H1 (cell line): ENCODE measurements at regions not wholly inside any gene's neighbourhood (a gene's known extent, or its start where the extent isn't known, plus 50 kb on each side); places are given as distances from the start of the nearest gene placed in this dataset.

Experiments used
- CTCF ChIA-PET: fragments of 300-600 bp; sonication (Branson Sonifier 250); formaldehyde crosslinking; loops from one replicate; lab custom pipeline; 2021; ENCODE audit not compliant: partially characterized antibody; lab: Charles Lee
- POLR2A ChIA-PET: fragments of 300-600 bp; sonication (Branson Sonifier 250); formaldehyde crosslinking; loops from one replicate; lab custom pipeline; 2021; ENCODE audit warnings: inconsistent platforms; ENCODE audit not compliant: partially characterized antibody; lab: Charles Lee
- DNase-seq, 2 experiments: peaks; one replicate each; pipeline versions ENCODE4 v3.0.0 to v3.0.0-alpha.2; 2010 to 2022; ENCODE audit warnings: low spot score in 2 of 2, low read depth in 1 of 2, mixed read lengths in 1 of 2
- FAIRE-seq: peaks from 2 replicates; lab custom pipeline; 2011; peaks lifted over from hg19 to GRCh38; lab: Jason Lieb, UNC
- H2AFZ ChIP-seq: 2 replicates; pipeline ENCODE4 v1.8.1; 2012; ENCODE audit warnings: low read length, inconsistent platforms
- H2AK5ac ChIP-seq: 2 replicates; pipeline ENCODE4 v1.6.1; 2013; ENCODE audit warnings: low read depth, low read length
- H2BK120ac ChIP-seq: replicated peaks from 2 replicates; pipeline ENCODE3; 2013; ENCODE audit warnings: low read depth, low read length, inconsistent platforms
- H2BK12ac ChIP-seq: 2 replicates; pipeline ENCODE4 v1.6.1; 2013; ENCODE audit warnings: low read depth, low read length
- H2BK15ac ChIP-seq: 2 replicates; pipeline ENCODE4 v1.6.1; 2013; ENCODE audit warnings: low read length
- H2BK20ac ChIP-seq: 2 replicates; pipeline ENCODE4 v1.6.1; 2013; ENCODE audit warnings: low read length
- H2BK5ac ChIP-seq: 2 replicates; pipeline ENCODE4 v1.6.1; 2013; ENCODE audit warnings: low read depth, low read length
- H3K14ac ChIP-seq: 2 replicates; pipeline ENCODE4 v1.6.1; 2013; ENCODE audit warnings: inconsistent platforms; ENCODE audit not compliant: insufficient read length
- H3K18ac ChIP-seq: 2 replicates; pipeline ENCODE4 v1.6.1; 2013; ENCODE audit warnings: low read length; ENCODE audit errors: extremely low read depth
- H3K23ac ChIP-seq: 2 replicates; pipeline ENCODE4 v1.6.1; 2013; ENCODE audit warnings: inconsistent platforms; ENCODE audit not compliant: insufficient read length
- H3K23me2 ChIP-seq: 2 replicates; pipeline ENCODE4 v1.6.1; 2013; ENCODE audit warnings: low read depth, low read length
- H3K27ac ChIP-seq: 2 replicates; pipeline ENCODE4 v1.6.1; 2011; ENCODE audit warnings: low read depth, low read length, inconsistent platforms
- H3K27me3 ChIP-seq, 4 experiments: replicated peaks in 1 of 4; 1 replicate in 1 of 4; 2 replicates in 3 of 4; pipeline versions ENCODE4 v1.6.1 to v1.8.1; 2011 to 2013; ENCODE audit warnings: low read length in 3 of 4, mild to moderate bottlenecking in 3 of 4, inconsistent platforms in 2 of 4, mixed read lengths in 2 of 4, moderate library complexity in 1 of 4; ENCODE audit not compliant: control insufficient read depth in 3 of 4, insufficient read depth in 3 of 4; ENCODE audit errors: extremely low read depth in 1 of 4
- H3K36me3 ChIP-seq, 4 experiments: 2 replicates each; pipeline versions ENCODE4 v1.6.1 to v1.8.1; 2011 to 2013; ENCODE audit warnings: mild to moderate bottlenecking in 4 of 4, low read length in 3 of 4, moderate library complexity in 2 of 4, control low read depth in 1 of 4, inconsistent platforms in 1 of 4; ENCODE audit not compliant: insufficient read depth in 4 of 4, control insufficient read depth in 2 of 4
- H3K4ac ChIP-seq: replicated peaks from 2 replicates; pipeline ENCODE3; 2013; ENCODE audit warnings: low read length, low read depth, mixed read lengths, inconsistent platforms; ENCODE audit not compliant: insufficient read length
- H3K4me1 ChIP-seq, 4 experiments: replicated peaks in 1 of 4; 1 replicate in 1 of 4; 2 replicates in 3 of 4; pipeline versions ENCODE4 v1.6.1 to v1.8.1; 2011 to 2013; ENCODE audit warnings: low read length in 3 of 4, inconsistent platforms in 2 of 4, mixed read lengths in 1 of 4; ENCODE audit not compliant: insufficient read depth in 4 of 4, control insufficient read depth in 3 of 4
- H3K4me2 ChIP-seq, 2 experiments: 2 replicates each; pipeline versions ENCODE4 v1.6.1 to v1.8.1; 2011 to 2013; ENCODE audit warnings: low read depth in 2 of 2, low read length in 2 of 2, control low read depth in 1 of 2, inconsistent platforms in 1 of 2, mild to moderate bottlenecking in 1 of 2; ENCODE audit not compliant: insufficient read depth in 1 of 2
- H3K4me3 ChIP-seq, 4 experiments: fragments of 200-600, 300-600 bp in 1 of 4; sonication (generic), shearing (Covaris generic), sonication (Bioruptor Twin) in 1 of 4; 2 replicates each; pipeline versions ENCODE4 v1.5.1 to v1.8.1; 2011 to 2016; ENCODE audit warnings: low read length in 4 of 4, low read depth in 3 of 4, control low read depth in 2 of 4, inconsistent platforms in 2 of 4, mild to moderate bottlenecking in 2 of 4, mixed read lengths in 1 of 4, moderate library complexity in 1 of 4; ENCODE audit not compliant: insufficient read depth in 2 of 4; ENCODE audit errors: extremely low read depth in 1 of 4
- H3K56ac ChIP-seq: replicated peaks from 2 replicates; pipeline ENCODE3; 2013; ENCODE audit warnings: low read depth, mild to moderate bottlenecking, mixed read lengths, low read length, inconsistent platforms; ENCODE audit not compliant: insufficient read length
- H3K79me1 ChIP-seq: 2 replicates; pipeline ENCODE4 v1.6.1; 2013; ENCODE audit warnings: low read depth, low read length, control low read depth
- H3K79me2 ChIP-seq, 2 experiments: 2 replicates each; pipeline versions ENCODE4 v1.6.1 to v1.8.1; 2012 to 2013; ENCODE audit warnings: low read length in 2 of 2, mild to moderate bottlenecking in 2 of 2, inconsistent platforms in 1 of 2; ENCODE audit not compliant: insufficient read depth in 2 of 2, control insufficient read depth in 1 of 2
- H3K9ac ChIP-seq, 4 experiments: replicated peaks in 1 of 4; 1 replicate in 1 of 4; 2 replicates in 3 of 4; pipeline versions ENCODE4 v1.6.1 to v1.8.1; 2011 to 2013; ENCODE audit warnings: low read depth in 3 of 4, low read length in 3 of 4, control low read depth in 2 of 4, mild to moderate bottlenecking in 2 of 4, moderate library complexity in 2 of 4, inconsistent platforms in 1 of 4; ENCODE audit errors: extremely low read depth in 1 of 4
- H3K9me3 ChIP-seq, 2 experiments: 2 replicates each; pipeline versions ENCODE4 v1.6.1 to v1.8.1; 2012 to 2013; ENCODE audit warnings: mild to moderate bottlenecking in 2 of 2, moderate library complexity in 2 of 2, control low read depth in 1 of 2, inconsistent platforms in 1 of 2, low read depth in 1 of 2, low read length in 1 of 2, mixed read lengths in 1 of 2; ENCODE audit not compliant: insufficient read depth in 2 of 2
- H4K20me1 ChIP-seq, 2 experiments: replicated peaks in 1 of 2; 2 replicates each; pipeline versions ENCODE3 to v1.8.1; 2011 to 2013; ENCODE audit warnings: inconsistent platforms in 2 of 2, low read length in 2 of 2, mild to moderate bottlenecking in 1 of 2; ENCODE audit not compliant: insufficient read depth in 2 of 2, control insufficient read depth in 1 of 2
- H4K5ac ChIP-seq: 2 replicates; pipeline ENCODE4 v1.6.1; 2013; ENCODE audit warnings: low read length, low read depth, mixed read lengths, inconsistent platforms; ENCODE audit not compliant: insufficient read length
- H4K8ac ChIP-seq: 2 replicates; pipeline ENCODE4 v1.8.0; 2013; ENCODE audit warnings: mild to moderate bottlenecking, moderate library complexity, low read length, inconsistent platforms; ENCODE audit not compliant: insufficient read depth; ENCODE audit errors: extremely low read depth
- H4K91ac ChIP-seq: replicated peaks from 2 replicates; pipeline ENCODE3; 2013; ENCODE audit warnings: low read length, mixed read lengths, inconsistent platforms; ENCODE audit not compliant: insufficient read length
- RXRA ChIP-seq: IDR thresholded peaks from 2 replicates; pipeline ENCODE4 v1.6.1; 2011; ENCODE audit warnings: low read depth, mild to moderate bottlenecking, low read length, moderate library complexity; ENCODE audit not compliant: insufficient read depth
- SRF ChIP-seq: IDR thresholded peaks from 2 replicates; pipeline ENCODE4 v1.6.1; 2011; ENCODE audit warnings: mild to moderate bottlenecking, low read depth, low read length, moderate library complexity
- TF ChIP-seq, protein P1 (sequence below): IDR thresholded peaks from 2 replicates; pipeline ENCODE4 v1.6.1; 2011; ENCODE audit warnings: low read length, improper control_type of control experiment

DNA sequence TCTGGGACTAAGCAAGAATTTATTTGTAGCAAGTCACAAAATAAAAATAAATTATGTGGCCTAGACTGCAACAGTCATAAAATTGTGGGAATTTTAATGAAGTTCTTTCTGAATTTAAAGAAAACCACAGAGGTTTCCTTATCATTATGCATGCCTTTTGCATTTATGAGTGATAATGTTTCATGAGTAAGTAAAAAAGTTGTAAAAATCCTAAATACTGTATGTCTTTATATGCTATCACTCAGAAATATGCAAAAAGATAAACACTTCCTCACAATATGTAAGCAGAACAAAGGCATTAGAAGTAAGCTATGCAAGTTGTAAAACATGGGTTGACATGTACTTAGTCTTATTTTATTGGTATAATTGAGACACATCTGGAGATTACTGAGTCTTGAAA lies 239.4 kb upstream of the PDE3A start:
- no peak overlapping the region for H3K9ac ChIP-seq
- H3K9me3 ChIP-seq, result no peaks in the 10 kb centered on the region
- H2AK5ac ChIP-seq, result no peak overlapping the region
- H3K4me2 ChIP-seq, result no peak overlapping the region
- H2BK5ac ChIP-seq, result no peak overlapping the region
- H3K79me1 ChIP-seq, result no peaks in the 10 kb centered on the region
- ChIA-PET CTCF (interaction anchor here (0.7 kb wide), 1 partner anchor 12 kb away, joined by 3 read pairs; no protein-coding TSS in a partner anchor), POLR2A (no interaction called here)
- H2BK12ac ChIP-seq, result no peak overlapping the region
- no peak overlapping the region for H3K18ac ChIP-seq
- H4K91ac ChIP-seq, result no peak overlapping the region
- H3K4ac ChIP-seq, result no peak overlapping the region
- no peak overlapping the region for H2AFZ ChIP-seq
- no peaks in the 10 kb centered on the region for H3K36me3 ChIP-seq
- no peak overlapping the region for H4K5ac ChIP-seq
- no peak overlapping the region for H2BK20ac ChIP-seq
- no peak for DNase-seq
- H3K14ac ChIP-seq, result no peak overlapping the region
- no peaks in the 10 kb centered on the region for H3K4me1 ChIP-seq
- no peaks in the 10 kb centered on the region for H4K20me1 ChIP-seq
- no peak overlapping the region for H3K56ac ChIP-seq
- no peak overlapping the region for H3K4me3 ChIP-seq
- no peak overlapping the region for H4K8ac ChIP-seq
- no peak overlapping the region for H3K27ac ChIP-seq
- H3K23me2 ChIP-seq, result no peaks in the 10 kb centered on the region
- no peak overlapping the region for H3K23ac ChIP-seq
- H2BK120ac ChIP-seq, result no peak overlapping the region
- no peak overlapping the region for H2BK15ac ChIP-seq
- FAIRE-seq, result no peak
- no peaks in the 10 kb centered on the region for H3K27me3 ChIP-seq
- no peak for TF ChIP-seq SRF
- TF ChIP-seq RXRA, result no peak
- TF ChIP-seq, protein P1, sequence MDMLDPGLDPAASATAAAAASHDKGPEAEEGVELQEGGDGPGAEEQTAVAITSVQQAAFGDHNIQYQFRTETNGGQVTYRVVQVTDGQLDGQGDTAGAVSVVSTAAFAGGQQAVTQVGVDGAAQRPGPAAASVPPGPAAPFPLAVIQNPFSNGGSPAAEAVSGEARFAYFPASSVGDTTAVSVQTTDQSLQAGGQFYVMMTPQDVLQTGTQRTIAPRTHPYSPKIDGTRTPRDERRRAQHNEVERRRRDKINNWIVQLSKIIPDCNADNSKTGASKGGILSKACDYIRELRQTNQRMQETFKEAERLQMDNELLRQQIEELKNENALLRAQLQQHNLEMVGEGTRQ, result no peak
- no peaks in the 10 kb centered on the region for H3K79me2 ChIP-seq
